IMR-90 (cell line): ENCODE measurements at regions not wholly inside any gene's neighbourhood (a gene's known extent, or its start where the extent isn't known, plus 50 kb on each side); places are given as distances from the start of the nearest gene placed in this dataset.

Experiments
- ATAC-seq: fragments of 200-7000 bp; cut with Tn5 transposase; 2 replicates; pipeline ENCODE4 v1.9.1; 2020; ENCODE audit warnings: low read depth, mild to moderate bottlenecking, moderate library complexity
- BruUV-seq: library from RNA; stranded (reverse); fragments of 400-500 nt; replicated peaks from 2 replicates; lab custom pipeline; 2021; lab: Mats Ljungman, UMichigan
- CTCF ChIA-PET: fragments of 300-600 bp; formaldehyde crosslinking; extraction: SDS; loops from one replicate; lab custom pipeline; 2021; ENCODE audit warnings: antibody characterized with exemption; lab: Yijun Ruan, JAX
- POLR2A ChIA-PET: fragments of 300-600 bp; sonication (Branson Sonifier 250); formaldehyde crosslinking; loops from one replicate; lab custom pipeline; 2022; ENCODE audit warnings: antibody characterized with exemption; ENCODE audit not compliant: unreplicated experiment; lab: Charles Lee
- DNase-seq: peaks from one replicate; pipeline ENCODE4 v3.0.0; 2013
- H2AFZ ChIP-seq: replicated peaks from 2 replicates; pipeline ENCODE3; 2013; ENCODE audit warnings: low read length, mild to moderate bottlenecking; ENCODE audit not compliant: poor library complexity
- H2AK5ac ChIP-seq: 2 replicates; pipeline ENCODE4 v1.6.1; 2013; ENCODE audit warnings: low read depth, low read length, inconsistent platforms
- H2AK9ac ChIP-seq: replicated peaks from 2 replicates; pipeline ENCODE3; 2013; ENCODE audit warnings: mild to moderate bottlenecking, low read depth, low read length, moderate library complexity; ENCODE audit not compliant: poor library complexity
- H2BK120ac ChIP-seq: 2 replicates; pipeline ENCODE4 v1.6.1; 2013; ENCODE audit warnings: low read depth, low read length, inconsistent platforms
- H2BK15ac ChIP-seq: 3 replicates; pipeline ENCODE4 v1.6.1; 2013; ENCODE audit warnings: low read depth, low read length, inconsistent platforms
- H2BK20ac ChIP-seq: 2 replicates; pipeline ENCODE4 v1.6.1; 2013; ENCODE audit warnings: low read depth, mild to moderate bottlenecking, inconsistent platforms, low read length, moderate library complexity
- H2BK5ac ChIP-seq: 2 replicates; pipeline ENCODE4 v1.6.1; 2013; ENCODE audit warnings: mild to moderate bottlenecking, low read depth, low read length, inconsistent platforms; ENCODE audit not compliant: poor library complexity, severe bottlenecking
- H3K14ac ChIP-seq: replicated peaks from 2 replicates; pipeline ENCODE4 v1.6.1; 2013; ENCODE audit warnings: low read depth, low read length, inconsistent platforms
- H3K18ac ChIP-seq: 2 replicates; pipeline ENCODE4 v1.6.1; 2013; ENCODE audit warnings: low read depth, low read length, control low read depth
- H3K23ac ChIP-seq: 2 replicates; pipeline ENCODE4 v1.6.1; 2013; ENCODE audit warnings: low read depth, low read length, inconsistent platforms
- H3K27ac ChIP-seq: 2 replicates; pipeline ENCODE4 v1.5.1; 2013; ENCODE audit warnings: mild to moderate bottlenecking, control low read depth, low read length; ENCODE audit not compliant: insufficient read depth
- H3K27me3 ChIP-seq: 2 replicates; pipeline ENCODE4 v1.6.1; 2013; ENCODE audit warnings: low read length; ENCODE audit not compliant: control insufficient read depth, insufficient read depth
- H3K36me3 ChIP-seq: 2 replicates; pipeline ENCODE4 v1.6.1; 2013; ENCODE audit warnings: low read length, mixed read lengths; ENCODE audit not compliant: control insufficient read depth, insufficient read depth
- H3K4ac ChIP-seq: 2 replicates; pipeline ENCODE4 v1.6.1; 2013; ENCODE audit warnings: low read depth, low read length, inconsistent platforms
- H3K4me1 ChIP-seq: 2 replicates; pipeline ENCODE4 v1.6.1; 2013; ENCODE audit warnings: low read length, mixed read lengths; ENCODE audit not compliant: control insufficient read depth, insufficient read depth
- H3K4me2 ChIP-seq: 2 replicates; pipeline ENCODE4 v1.6.1; 2013; ENCODE audit warnings: low read depth, mild to moderate bottlenecking, control low read depth, low read length, moderate library complexity
- H3K4me3 ChIP-seq: 2 replicates; pipeline ENCODE4 v1.5.1; 2013; ENCODE audit warnings: low read depth, mild to moderate bottlenecking, control low read depth, low read length, moderate library complexity; ENCODE audit not compliant: insufficient read depth
- H3K56ac ChIP-seq: 2 replicates; pipeline ENCODE4 v1.6.1; 2013; ENCODE audit warnings: low read length, inconsistent platforms; ENCODE audit not compliant: insufficient read depth; ENCODE audit errors: extremely low read depth
- H3K79me1 ChIP-seq, 2 experiments: 2 replicates each; pipeline ENCODE4 v1.6.1; 2013; ENCODE audit warnings: low read length in 2 of 2, inconsistent platforms in 1 of 2, low read depth in 1 of 2
- H3K9ac ChIP-seq: 2 replicates; pipeline ENCODE4 v1.6.1; 2013; ENCODE audit warnings: low read depth, low read length, control low read depth
- H3K9me1 ChIP-seq: 2 replicates; pipeline ENCODE4 v1.6.1; 2013; ENCODE audit warnings: low read length, inconsistent platforms; ENCODE audit not compliant: insufficient read depth
- H3K9me3 ChIP-seq: 2 replicates; pipeline ENCODE4 v1.6.1; 2013; ENCODE audit warnings: low read length; ENCODE audit not compliant: control insufficient read depth, insufficient read depth
- H4K20me1 ChIP-seq: 2 replicates; pipeline ENCODE4 v1.6.1; 2013; ENCODE audit warnings: low read length, inconsistent platforms; ENCODE audit not compliant: insufficient read depth
- H4K5ac ChIP-seq: 2 replicates; pipeline ENCODE4 v1.6.1; 2013; ENCODE audit warnings: mild to moderate bottlenecking, low read depth, low read length, control low read depth
- H4K8ac ChIP-seq, 2 experiments: 2 replicates each; pipeline ENCODE4 v1.6.1; 2013; ENCODE audit warnings: low read depth in 2 of 2, low read length in 2 of 2, control low read depth in 1 of 2, inconsistent platforms in 1 of 2
- H4K91ac ChIP-seq: 2 replicates; pipeline ENCODE4 v1.6.1; 2013; ENCODE audit warnings: low read depth, low read length, inconsistent platforms; ENCODE audit not compliant: insufficient read depth
- FOS ChIP-seq: fragments of 150-350 bp; IDR thresholded peaks from 2 replicates; pipeline ENCODE4 v1.6.1; 2016; ENCODE audit warnings: low read depth, low read length
- RFX5 ChIP-seq: IDR thresholded peaks from 2 replicates; pipeline ENCODE4 v1.8.0; 2012; ENCODE audit warnings: low read depth, mild to moderate bottlenecking, low read length, moderate library complexity
- WGBS, 2 experiments: methylation state at CpG; one replicate each; pipeline versions ENCODE4 v1.1.5 to v1.1.7; 2013; ENCODE audit warnings: missing lambda C conversion rate in 2 of 2; ENCODE audit not compliant: insufficient read length in 1 of 2; ENCODE audit errors: extremely low coverage in 2 of 2; 5-methylcytosine and 5-hydroxymethylcytosine counted together
- dilution Hi-C: fragments of 300-500 bp; cut with HindIII; formaldehyde crosslinking; loops from one replicate; pipeline ENCODE4 v1.14.3; 2018; ENCODE audit warnings: low sequenced_read_pairs; ENCODE audit not compliant: unreplicated experiment
- in situ Hi-C: fragments of 300-500 bp; cut with MboI; formaldehyde crosslinking; loops from 3 replicates; pipeline ENCODE4 v1.14.3; 2019; ENCODE audit warnings: low sequenced_read_pairs, inconsistent platforms, mixed read lengths
- intact Hi-C: fragments of 100-400 bp; cut with micrococcal nuclease; formaldehyde crosslinking; loops from 2 replicates; pipeline ENCODE4 v1.10.0; 2022

GRCh38 chr5:2901511-2901910 lies 150.0 kb upstream of the IRX2 start:
- H2AK9ac ChIP-seq: no peak overlapping the region
- WGBS, 2 experiments: no CpG with 5 or more reads among the region's 10 CpGs
- no peak overlapping the region for H3K18ac ChIP-seq
- H4K91ac ChIP-seq: no peak overlapping the region
- ATAC-seq: no peak
- H3K79me1 ChIP-seq: no peaks in the 10 kb centered on the region
- H2BK120ac ChIP-seq: no peak overlapping the region
- H3K9me1 ChIP-seq: no peaks in the 10 kb centered on the region
- H2BK5ac ChIP-seq: no peak overlapping the region
- H3K9me3 ChIP-seq: peaks cover 54% of the 10 kb centered on the region
- H3K27ac ChIP-seq: no peak overlapping the region
- BruUV-seq: no TSS peak
- no peak overlapping the region for H4K8ac ChIP-seq
- H3K36me3 ChIP-seq: no peaks in the 10 kb centered on the region
- H2AFZ ChIP-seq: no peak overlapping the region
- ChIA-PET CTCF (no interaction called here), POLR2A (no interaction called here)
- no peak overlapping the region for H3K14ac ChIP-seq
- no peak overlapping the region for H2BK15ac ChIP-seq
- no peaks in the 10 kb centered on the region for H4K20me1 ChIP-seq
- no peak overlapping the region for H3K56ac ChIP-seq
- H3K4me1 ChIP-seq: no peaks in the 10 kb centered on the region
- TF ChIP-seq FOS (no peak), RFX5 (no peak)
- no peak overlapping the region for H2BK20ac ChIP-seq
- H4K5ac ChIP-seq: no peak overlapping the region
- no peak overlapping the region for H3K4me3 ChIP-seq
- no peaks in the 10 kb centered on the region for H3K27me3 ChIP-seq
- H2AK5ac ChIP-seq: no peak overlapping the region
- DNase-seq: no peak
- dilution Hi-C loops (no loop called here), intact Hi-C loops (no loop called here), in situ Hi-C loops (no loop called here)
- H3K4me2 ChIP-seq: no peak overlapping the region
- H3K23ac ChIP-seq: no peak overlapping the region
- H3K9ac ChIP-seq: no peak overlapping the region
- H3K4ac ChIP-seq: no peak overlapping the region
